GM12878 (cell line): ENCODE measurements at regions not wholly inside any gene's neighbourhood (a gene's known extent, or its start where the extent isn't known, plus 50 kb on each side); places are given as distances from the start of the nearest gene placed in this dataset.

Experiments used
- ATAC-seq: fragments of 200-7000 bp; cut with Tn5 transposase; 3 replicates; pipeline ENCODE4 v1.9.1; 2020; ENCODE audit warnings: mild to moderate bottlenecking, moderate library complexity
- BruUV-seq: library from RNA; stranded (reverse); fragments of 400-500 nt; replicated peaks from 2 replicates; lab custom pipeline; 2021; lab: Mats Ljungman, UMichigan
- CTCF ChIA-PET: fragments of 300-600 bp; sonication (Branson Sonifier 250); formaldehyde crosslinking; extraction: SDS; loops from one replicate; lab custom pipeline; 2021; ENCODE audit warnings: inconsistent platforms; lab: Yijun Ruan, JAX
- POLR2A ChIA-PET: fragments of 350-600 bp; formaldehyde crosslinking; extraction: SDS; loops from one replicate; lab custom pipeline; 2021; ENCODE audit warnings: inconsistent platforms; lab: Charles Lee
- RAD21 ChIA-PET: fragments of 300-600 bp; sonication (Branson Sonifier 250); formaldehyde crosslinking; loops from one replicate; lab custom pipeline; 2023; ENCODE audit warnings: antibody characterized with exemption; ENCODE audit not compliant: unreplicated experiment; lab: Charles Lee
- SMC1A ChIA-PET: fragments of 300-600 bp; sonication (Branson Sonifier 250); formaldehyde crosslinking; loops from one replicate; lab custom pipeline; 2023; ENCODE audit not compliant: unreplicated experiment, uncharacterized antibody; lab: Charles Lee
- DNase-seq: peaks from one replicate; pipeline ENCODE4 v3.0.0-alpha.2; 2011; ENCODE audit warnings: low read depth, low spot score
- FAIRE-seq: peaks from 3 replicates; lab custom pipeline; 2011; peaks lifted over from hg19 to GRCh38; lab: Jason Lieb, UNC
- H2AFZ ChIP-seq: 2 replicates; pipeline ENCODE4 v1.6.0; 2011; ENCODE audit warnings: low read depth, low read length, control low read depth; ENCODE audit not compliant: control insufficient read depth
- H3K27ac ChIP-seq: 2 replicates; pipeline ENCODE4 v1.5.1; 2011; ENCODE audit warnings: control low read depth; ENCODE audit not compliant: control insufficient read depth, insufficient read depth
- H3K27me3 ChIP-seq, 2 experiments: replicated peaks in 1 of 2; 2 replicates each; pipeline versions ENCODE4 v1.6.0 to v1.6.1; 2011; ENCODE audit warnings: low read length in 1 of 2; ENCODE audit not compliant: control insufficient read depth in 2 of 2, insufficient read depth in 2 of 2
- H3K36me3 ChIP-seq, 2 experiments: 2 replicates each; pipeline ENCODE4 v1.5.1; 2011; ENCODE audit warnings: low read length in 1 of 2; ENCODE audit not compliant: control insufficient read depth in 2 of 2, insufficient read depth in 2 of 2
- H3K4me1 ChIP-seq: 2 replicates; pipeline ENCODE4 v1.6.1; 2011; ENCODE audit warnings: mild to moderate bottlenecking, low read length, moderate library complexity, mixed read lengths; ENCODE audit not compliant: control insufficient read depth, insufficient read depth
- H3K4me2 ChIP-seq: 2 replicates; pipeline ENCODE4 v1.6.0; 2011; ENCODE audit warnings: control low read depth; ENCODE audit not compliant: control insufficient read depth, insufficient read depth
- H3K4me3 ChIP-seq: fragments of 200-600 bp; sonication (generic); 2 replicates; pipeline ENCODE4 v1.5.1; 2016
- H3K79me2 ChIP-seq: 2 replicates; pipeline ENCODE4 v1.6.0; 2011; ENCODE audit warnings: low read length; ENCODE audit not compliant: control insufficient read depth, insufficient read depth
- H3K9ac ChIP-seq: 2 replicates; pipeline ENCODE4 v1.8.0; 2011; ENCODE audit warnings: low read length, control low read depth, mixed read lengths; ENCODE audit not compliant: control insufficient read depth, insufficient read depth
- H3K9me3 ChIP-seq: replicated peaks from 3 replicates; pipeline ENCODE4 v1.5.1; 2011; ENCODE audit warnings: mild to moderate bottlenecking, low read length; ENCODE audit not compliant: control insufficient read depth, insufficient read depth
- H4K20me1 ChIP-seq: 2 replicates; pipeline ENCODE4 v1.6.0; 2011; ENCODE audit not compliant: control insufficient read depth, insufficient read depth
- ASH2L ChIP-seq: fragments of 300-600, 200-600 bp; sonication (generic); IDR thresholded peaks from 2 replicates; pipeline ENCODE4 v1.6.1; 2017; ENCODE audit warnings: low read depth, mild to moderate bottlenecking, borderline replicate concordance
- BCL11A ChIP-seq: IDR thresholded peaks from 2 replicates; pipeline ENCODE4 v1.6.1; 2011; ENCODE audit warnings: low read depth, low read length
- BHLHE40 ChIP-seq, 2 experiments: fragments of 450-650 bp in 1 of 2; IDR thresholded peaks; 2 replicates each; pipeline ENCODE4 v1.6.1; 2011 to 2017; ENCODE audit warnings: low read depth in 2 of 2, borderline replicate concordance in 1 of 2, improper control_type of control experiment in 1 of 2, low read length in 1 of 2, mild to moderate bottlenecking in 1 of 2
- CREM ChIP-seq: IDR thresholded peaks from 2 replicates; pipeline ENCODE4 v1.6.1; 2014; ENCODE audit warnings: antibody characterized with exemption, low read depth
- DPF2 ChIP-seq: fragments of 450-650 bp; IDR thresholded peaks from 2 replicates; pipeline ENCODE4 v1.6.1; 2017; ENCODE audit warnings: mild to moderate bottlenecking
- HDAC2 ChIP-seq: fragments of 200-600 bp; sonication (generic); IDR thresholded peaks from 2 replicates; pipeline ENCODE4 v1.6.1; 2017
- MTA2 ChIP-seq: fragments of 450-650 bp; IDR thresholded peaks from 2 replicates; pipeline ENCODE4 v1.6.1; 2016; ENCODE audit warnings: low read depth, mild to moderate bottlenecking, moderate library complexity
- MYB ChIP-seq: fragments of 150-350 bp; IDR thresholded peaks from 2 replicates; pipeline ENCODE4 v1.6.1; 2014; ENCODE audit warnings: mild to moderate bottlenecking, low read depth, low read length, borderline replicate concordance
- NRF1 ChIP-seq: conservative IDR thresholded peaks from 2 replicates; pipeline ENCODE4 v1.6.1; 2011; ENCODE audit warnings: mild to moderate bottlenecking, low read depth, low read length, improper control_type of control experiment
- PML ChIP-seq: IDR thresholded peaks from 2 replicates; pipeline ENCODE4 v1.6.1; 2012; ENCODE audit warnings: low read length, inconsistent platforms
- POLR2AphosphoS5 ChIP-seq: IDR thresholded peaks from 2 replicates; pipeline ENCODE4 v1.6.1; 2011; ENCODE audit warnings: mild to moderate bottlenecking, low read length, inconsistent platforms
- SP1 ChIP-seq: IDR thresholded peaks from one replicate; pipeline ENCODE4 v1.6.1; 2011; ENCODE audit warnings: low read depth, low read length
- SRF ChIP-seq, 2 experiments: IDR thresholded peaks; 2 replicates each; pipeline ENCODE4 v1.6.1; 2011; ENCODE audit warnings: low read depth in 2 of 2, low read length in 2 of 2, mild to moderate bottlenecking in 1 of 2, moderate library complexity in 1 of 2
- TAF1 ChIP-seq: IDR thresholded peaks from 2 replicates; pipeline ENCODE4 v1.6.1; 2011; ENCODE audit warnings: mild to moderate bottlenecking, low read depth, low read length, borderline replicate concordance
- ZNF24 ChIP-seq: fragments of 450-650 bp; IDR thresholded peaks from 2 replicates; pipeline ENCODE4 v1.6.1; 2017; ENCODE audit warnings: antibody characterized with exemption, mild to moderate bottlenecking
- ZNF274 ChIP-seq: IDR thresholded peaks from one replicate; pipeline ENCODE4 v1.8.0; 2011; ENCODE audit not compliant: insufficient read length, insufficient read depth
- WGBS: methylation state at CpG from one replicate; pipeline ENCODE4 v1.1.6; 2016; ENCODE audit warnings: low lambda C conversion rate; ENCODE audit not compliant: insufficient replicate concordance, insufficient coverage; ENCODE audit errors: missing lambda C conversion rate; 5-methylcytosine and 5-hydroxymethylcytosine counted together
- in situ Hi-C: fragments of 300-500 bp; cut with MboI; formaldehyde crosslinking; loops from 9 replicates; pipeline ENCODE4 v1.14.3; 2018; ENCODE audit warnings: mixed read lengths
- intact Hi-C: fragments of 100-400 bp; cut with micrococcal nuclease; formaldehyde crosslinking; loops from one replicate; pipeline ENCODE4 v1.14.2; 2022; ENCODE audit not compliant: unreplicated experiment
- TF ChIP-seq, protein P1 (sequence below): fragments of 450-650 bp; formaldehyde crosslinking; IDR thresholded peaks from 2 replicates; pipeline ENCODE4 v1.4.0; 2022; ENCODE audit warnings: mild to moderate bottlenecking, moderate library complexity
- TF ChIP-seq, protein P2 (sequence below): fragments of 150-350 bp; IDR thresholded peaks from 2 replicates; pipeline ENCODE4 v1.6.1; 2016; ENCODE audit warnings: low read depth, low read length

DNA sequence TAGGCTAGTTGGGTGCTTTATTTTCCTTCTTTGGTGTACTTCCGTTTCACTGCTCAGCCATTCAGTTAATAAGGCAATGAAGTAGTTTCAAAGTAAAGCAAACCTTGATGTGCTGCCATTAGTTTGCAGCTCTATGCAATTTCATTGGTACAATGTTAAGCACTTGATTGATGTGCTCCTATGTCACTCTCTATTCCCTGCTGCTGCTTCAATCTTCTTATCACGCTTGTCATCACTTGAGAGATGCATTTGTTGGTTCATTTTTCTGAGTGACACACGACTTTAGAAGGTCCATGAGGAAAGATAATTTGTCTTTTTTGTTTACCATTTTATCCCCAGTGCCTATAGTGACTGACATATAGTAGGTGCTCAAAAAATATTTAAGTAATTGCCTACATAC is 871.0 kb upstream of the PABPC4L start:
- H3K9ac ChIP-seq: no peak overlapping the region
- no peaks in the 10 kb centered on the region for H3K27me3 ChIP-seq
- ChIA-PET POLR2A (no interaction called here), SMC1A (no interaction called here), CTCF (no interaction called here)
- no peaks in the 10 kb centered on the region for H3K4me1 ChIP-seq
- intact Hi-C loops: no loop called here
- ATAC-seq: no peak
- no peak overlapping the region for H3K4me2 ChIP-seq
- FAIRE-seq: no peak
- no peaks in the 10 kb centered on the region for H3K9me3 ChIP-seq
- DNase-seq: no peak
- H3K27ac ChIP-seq: no peak overlapping the region
- no peak overlapping the region for H3K4me3 ChIP-seq
- no TSS peak for BruUV-seq
- in situ Hi-C loops: no loop called here
- H3K36me3 ChIP-seq: no peaks in the 10 kb centered on the region
- WGBS: 0% methylated on average over 3 of the region's 3 CpGs
- TF ChIP-seq BCL11A: no peak
- TF ChIP-seq SRF (IDR thresholded peaks at IDR 0.05; ENCODE audit: low read depth in 2 of 2, low read length in 2 of 2): no peak
- no peak for TF ChIP-seq ZNF274
- no peak for TF ChIP-seq SP1
- no peak for TF ChIP-seq PML
- TF ChIP-seq ZNF24: no peak
- TF ChIP-seq, protein P1, sequence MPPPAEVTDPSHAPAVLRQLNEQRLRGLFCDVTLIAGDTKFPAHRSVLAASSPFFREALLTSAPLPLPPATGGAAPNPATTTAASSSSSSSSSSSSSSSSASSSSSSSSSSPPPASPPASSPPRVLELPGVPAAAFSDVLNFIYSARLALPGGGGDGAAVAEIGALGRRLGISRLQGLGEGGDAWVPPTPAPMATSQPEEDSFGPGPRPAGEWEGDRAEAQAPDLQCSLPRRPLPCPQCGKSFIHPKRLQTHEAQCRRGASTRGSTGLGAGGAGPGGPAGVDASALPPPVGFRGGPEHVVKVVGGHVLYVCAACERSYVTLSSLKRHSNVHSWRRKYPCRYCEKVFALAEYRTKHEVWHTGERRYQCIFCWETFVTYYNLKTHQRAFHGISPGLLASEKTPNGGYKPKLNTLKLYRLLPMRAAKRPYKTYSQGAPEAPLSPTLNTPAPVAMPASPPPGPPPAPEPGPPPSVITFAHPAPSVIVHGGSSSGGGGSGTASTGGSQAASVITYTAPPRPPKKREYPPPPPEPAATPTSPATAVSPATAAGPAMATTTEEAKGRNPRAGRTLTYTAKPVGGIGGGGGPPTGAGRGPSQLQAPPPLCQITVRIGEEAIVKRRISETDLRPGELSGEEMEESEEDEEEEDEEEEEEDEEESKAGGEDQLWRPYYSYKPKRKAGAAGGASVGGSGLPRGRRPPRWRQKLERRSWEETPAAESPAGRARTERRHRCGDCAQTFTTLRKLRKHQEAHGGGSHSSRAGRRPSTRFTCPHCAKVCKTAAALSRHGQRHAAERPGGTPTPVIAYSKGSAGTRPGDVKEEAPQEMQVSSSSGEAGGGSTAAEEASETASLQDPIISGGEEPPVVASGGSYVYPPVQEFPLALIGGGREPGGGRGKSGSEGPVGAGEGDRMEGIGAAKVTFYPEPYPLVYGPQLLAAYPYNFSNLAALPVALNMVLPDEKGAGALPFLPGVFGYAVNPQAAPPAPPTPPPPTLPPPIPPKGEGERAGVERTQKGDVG: no peak
- no peak for TF ChIP-seq BHLHE40 (IDR thresholded peaks at IDR 0.05; ENCODE audit: borderline replicate concordance in 1 of 2, low read depth in 2 of 2, low read length in 1 of 2)
- TF ChIP-seq POLR2AphosphoS5: no peak
- TF ChIP-seq MTA2: no peak
- no peak for TF ChIP-seq MYB
- TF ChIP-seq ASH2L: no peak
- no peak for TF ChIP-seq TAF1
- TF ChIP-seq HDAC2: no peak
- TF ChIP-seq NRF1: no peak
- TF ChIP-seq, protein P2, sequence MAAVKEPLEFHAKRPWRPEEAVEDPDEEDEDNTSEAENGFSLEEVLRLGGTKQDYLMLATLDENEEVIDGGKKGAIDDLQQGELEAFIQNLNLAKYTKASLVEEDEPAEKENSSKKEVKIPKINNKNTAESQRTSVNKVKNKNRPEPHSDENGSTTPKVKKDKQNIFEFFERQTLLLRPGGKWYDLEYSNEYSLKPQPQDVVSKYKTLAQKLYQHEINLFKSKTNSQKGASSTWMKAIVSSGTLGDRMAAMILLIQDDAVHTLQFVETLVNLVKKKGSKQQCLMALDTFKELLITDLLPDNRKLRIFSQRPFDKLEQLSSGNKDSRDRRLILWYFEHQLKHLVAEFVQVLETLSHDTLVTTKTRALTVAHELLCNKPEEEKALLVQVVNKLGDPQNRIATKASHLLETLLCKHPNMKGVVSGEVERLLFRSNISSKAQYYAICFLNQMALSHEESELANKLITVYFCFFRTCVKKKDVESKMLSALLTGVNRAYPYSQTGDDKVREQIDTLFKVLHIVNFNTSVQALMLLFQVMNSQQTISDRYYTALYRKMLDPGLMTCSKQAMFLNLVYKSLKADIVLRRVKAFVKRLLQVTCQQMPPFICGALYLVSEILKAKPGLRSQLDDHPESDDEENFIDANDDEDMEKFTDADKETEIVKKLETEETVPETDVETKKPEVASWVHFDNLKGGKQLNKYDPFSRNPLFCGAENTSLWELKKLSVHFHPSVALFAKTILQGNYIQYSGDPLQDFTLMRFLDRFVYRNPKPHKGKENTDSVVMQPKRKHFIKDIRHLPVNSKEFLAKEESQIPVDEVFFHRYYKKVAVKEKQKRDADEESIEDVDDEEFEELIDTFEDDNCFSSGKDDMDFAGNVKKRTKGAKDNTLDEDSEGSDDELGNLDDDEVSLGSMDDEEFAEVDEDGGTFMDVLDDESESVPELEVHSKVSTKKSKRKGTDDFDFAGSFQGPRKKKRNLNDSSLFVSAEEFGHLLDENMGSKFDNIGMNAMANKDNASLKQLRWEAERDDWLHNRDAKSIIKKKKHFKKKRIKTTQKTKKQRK: no peak
- no peak for TF ChIP-seq DPF2
- TF ChIP-seq CREM: no peak
- TF ChIP-seq, all 136 proteins: peak for 0
- RAD21 ChIA-PET: no interaction called here
- no peaks in the 10 kb centered on the region for H3K79me2 ChIP-seq
- H4K20me1 ChIP-seq: no peaks in the 10 kb centered on the region
- H2AFZ ChIP-seq: no peak overlapping the region
